GM18873 (cell line): ENCODE measurements at regions not wholly inside any gene's neighbourhood (a gene's known extent, or its start where the extent isn't known, plus 50 kb on each side); places are given as distances from the start of the nearest gene placed in this dataset.

Experiments used
- ATAC-seq: cut with Tn5 transposase; IDR thresholded peaks from one replicate; pipeline ENCODE4 v1.9.1; 2021; ENCODE audit warnings: mild to moderate bottlenecking, moderate library complexity, moderate number of reproducible peaks; ENCODE audit not compliant: unreplicated experiment, low FRiP score

DNA sequence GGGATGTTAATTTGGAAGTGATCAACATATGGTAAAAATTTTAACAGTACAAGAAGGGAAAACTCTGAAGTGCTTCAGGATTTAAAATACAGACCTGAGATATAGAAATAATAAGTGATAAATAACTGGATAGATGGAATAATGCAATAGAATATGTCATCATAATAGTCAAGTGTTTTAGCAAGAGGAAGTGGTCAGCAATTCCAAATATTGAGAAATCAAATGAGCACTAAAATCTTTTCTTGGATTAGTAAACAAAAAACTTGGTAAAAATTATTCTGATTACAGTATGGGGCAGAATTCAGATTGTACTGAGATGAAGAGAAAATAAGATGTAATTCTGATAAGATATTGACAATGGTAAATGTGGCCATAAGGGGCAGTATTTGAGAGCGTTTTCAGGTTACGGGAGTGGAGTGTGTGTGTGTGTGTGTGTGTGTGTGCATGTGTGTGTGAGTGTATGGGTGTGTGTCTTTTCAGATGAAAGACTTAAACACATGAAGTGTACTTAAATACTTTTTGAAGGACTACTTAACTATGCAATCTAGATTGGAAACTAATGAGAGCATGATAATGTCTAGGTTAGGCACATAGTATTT, 217.9 kb upstream of the ITGA4 start:
- no peak for ATAC-seq

DNA sequence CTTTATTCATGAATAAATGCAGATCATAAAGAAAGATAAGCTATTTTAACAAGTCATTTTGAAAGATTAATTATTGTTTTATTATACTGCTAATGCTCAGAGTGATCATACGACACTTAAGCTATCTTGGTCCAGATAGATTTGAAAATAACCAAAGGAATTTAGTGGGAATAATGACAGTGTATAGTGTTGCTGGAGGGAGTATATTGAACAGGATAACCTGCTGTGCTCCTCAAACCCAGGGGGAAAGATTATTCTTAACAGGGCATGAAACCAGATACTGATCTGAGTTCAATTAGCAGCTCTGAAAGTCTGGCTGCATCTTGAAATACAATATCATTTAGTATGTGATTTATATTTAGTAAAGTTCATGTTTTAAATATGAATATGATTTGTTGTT, 216.3 kb upstream of the ITGA4 start:
- ATAC-seq: no peak

DNA sequence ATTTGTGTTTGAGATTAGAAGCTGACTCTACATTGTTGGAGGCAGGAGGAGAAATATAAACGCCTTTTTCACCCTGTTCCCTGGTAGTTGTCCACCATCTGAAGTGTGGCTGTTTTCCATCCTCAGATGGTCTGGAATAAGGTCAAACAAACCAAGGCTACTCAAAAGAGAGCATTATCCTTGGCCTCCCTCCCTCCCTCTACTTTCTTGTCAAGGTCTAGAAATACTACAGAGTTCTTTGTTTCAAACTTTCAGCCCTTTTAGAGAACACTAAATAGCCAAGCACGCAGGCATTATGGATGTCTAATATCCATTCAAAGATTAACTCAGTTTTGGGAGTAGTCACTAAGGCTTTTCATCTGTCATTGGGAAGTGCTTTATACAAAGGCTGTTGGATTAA, 215.8 kb upstream of the ITGA4 start:
- ATAC-seq: no peak

- peak; percentile 91 for ATAC-seq
Observed at GRCh38 chr2:181241797-181242196, 215.4 kb upstream of the ITGA4 start.

- ATAC-seq: no peak
Observed at GRCh38 chr2:181242262-181242661, 214.9 kb upstream of the ITGA4 start.

DNA sequence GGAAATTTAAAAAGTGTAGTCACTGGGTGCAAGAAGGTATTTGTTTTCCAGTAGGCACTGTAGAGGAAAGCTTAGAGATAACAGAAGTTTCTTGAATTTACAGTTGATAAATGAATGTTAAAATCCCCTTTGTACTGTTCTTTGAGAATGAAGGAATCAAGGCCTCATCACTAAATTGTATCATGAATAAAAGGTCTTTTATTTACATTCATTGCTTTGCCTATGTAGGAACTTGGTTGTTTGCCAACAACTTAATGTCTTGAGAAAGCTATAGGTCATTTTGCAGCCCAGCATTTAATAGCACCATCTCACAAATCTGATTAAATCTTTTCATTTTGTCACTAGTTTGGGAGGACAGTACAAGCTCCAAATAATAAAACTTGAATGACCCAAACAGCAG, 213.9 kb upstream of the ITGA4 start:
- no peak for ATAC-seq

DNA sequence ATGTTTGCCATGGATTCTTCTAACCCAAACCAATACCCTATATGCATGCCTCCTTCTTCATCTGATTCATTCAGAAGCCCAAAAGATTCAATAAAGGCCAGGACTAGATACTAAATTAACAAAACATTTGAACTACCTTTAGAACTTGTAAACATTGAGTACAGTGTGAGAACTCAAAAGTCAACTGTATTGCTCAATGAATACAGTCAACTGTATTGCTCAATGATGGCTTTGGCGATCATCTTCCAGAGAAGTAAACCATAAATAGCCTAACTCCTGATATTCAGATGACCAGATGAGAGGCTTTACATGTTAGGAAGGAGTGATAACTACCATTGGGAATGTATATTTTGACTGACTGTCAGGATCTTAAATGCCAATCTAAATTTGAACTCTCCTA, 206.5 kb upstream of the ITGA4 start:
- no peak for ATAC-seq

GRCh38 chr2:181252262-181253148, 204.7 kb upstream of the ITGA4 start:
- ATAC-seq: no peak

DNA sequence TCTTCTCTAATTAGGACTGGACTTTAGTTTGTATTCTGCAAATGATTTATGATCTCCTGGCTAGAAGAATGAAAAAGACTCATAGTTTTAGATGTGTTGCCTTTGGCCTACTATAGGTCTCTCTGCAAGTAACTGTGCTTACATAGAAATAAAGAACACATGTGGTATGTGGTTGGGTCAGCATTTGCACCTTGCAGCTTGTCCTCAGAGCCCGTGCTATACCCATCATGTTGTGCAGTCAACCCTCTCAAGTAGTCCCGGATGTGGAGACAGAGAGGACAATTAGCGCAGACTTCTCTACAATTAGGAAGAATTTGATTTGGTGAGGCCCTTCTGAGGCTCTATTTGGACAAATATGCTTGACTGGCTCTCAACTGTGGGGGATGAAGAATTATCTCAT, 203.7 kb upstream of the ITGA4 start:
- no peak for ATAC-seq

GRCh38 chr2:181255651-181256050, 201.5 kb upstream of the ITGA4 start:
- no peak for ATAC-seq

DNA sequence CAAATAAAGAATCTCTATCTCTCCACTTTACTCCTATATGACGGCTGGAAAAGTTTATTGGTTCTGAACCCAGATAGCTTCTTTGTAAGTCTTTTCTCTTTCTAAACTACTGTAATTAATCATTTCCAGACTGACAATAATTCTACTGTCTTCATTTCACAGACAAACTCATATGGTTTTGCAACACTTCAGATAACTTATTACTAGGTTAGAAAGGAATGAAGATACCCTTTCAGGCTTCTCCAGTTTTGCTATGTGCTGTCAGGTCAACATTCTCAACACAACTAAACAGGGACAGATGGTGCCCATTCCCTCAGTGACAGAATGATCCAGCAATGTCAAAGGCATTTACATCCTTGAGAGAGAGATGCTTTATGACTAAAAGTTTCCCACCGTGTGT, 198.5 kb upstream of the ITGA4 start:
- no peak for ATAC-seq

DNA sequence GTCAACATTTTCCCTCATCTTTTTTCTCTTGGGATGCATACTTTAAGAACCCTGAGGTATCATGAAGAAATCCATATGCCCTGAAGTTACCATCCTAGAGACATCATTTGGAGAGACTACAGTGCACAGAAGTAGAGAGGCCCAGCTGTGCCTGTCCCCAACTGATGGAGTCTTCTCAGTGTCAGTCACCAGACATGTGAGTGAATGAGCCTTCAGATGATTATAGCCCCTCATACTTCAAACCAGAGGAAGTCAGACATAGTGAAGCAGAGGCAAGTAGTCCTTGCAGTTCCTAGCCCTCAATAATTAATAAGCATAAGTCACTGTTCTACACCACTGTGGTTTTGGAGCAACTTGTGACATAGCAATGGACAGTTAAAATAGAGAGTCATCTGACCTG, 194.4 kb upstream of the ITGA4 start:
- ATAC-seq: no peak

DNA sequence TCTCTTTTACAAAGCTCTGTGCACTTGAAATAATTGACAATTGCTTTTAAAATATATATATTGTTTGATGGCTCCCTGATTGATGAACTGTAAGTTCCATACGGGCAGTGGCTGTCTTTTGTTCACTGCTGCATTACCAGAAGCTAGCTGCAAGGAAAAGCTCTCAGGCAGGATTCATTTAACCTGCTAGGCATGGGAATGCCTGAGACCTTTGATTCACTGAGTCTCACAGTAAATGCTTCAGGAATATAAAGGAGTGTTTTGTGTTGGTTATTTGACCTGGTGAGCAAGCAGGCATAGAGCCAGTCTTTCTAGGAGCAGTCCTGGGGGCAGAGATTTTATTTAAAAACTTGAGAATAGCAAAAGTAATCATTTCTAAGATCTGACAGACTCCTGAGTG, 193.2 kb upstream of the ITGA4 start:
- ATAC-seq: no peak

DNA sequence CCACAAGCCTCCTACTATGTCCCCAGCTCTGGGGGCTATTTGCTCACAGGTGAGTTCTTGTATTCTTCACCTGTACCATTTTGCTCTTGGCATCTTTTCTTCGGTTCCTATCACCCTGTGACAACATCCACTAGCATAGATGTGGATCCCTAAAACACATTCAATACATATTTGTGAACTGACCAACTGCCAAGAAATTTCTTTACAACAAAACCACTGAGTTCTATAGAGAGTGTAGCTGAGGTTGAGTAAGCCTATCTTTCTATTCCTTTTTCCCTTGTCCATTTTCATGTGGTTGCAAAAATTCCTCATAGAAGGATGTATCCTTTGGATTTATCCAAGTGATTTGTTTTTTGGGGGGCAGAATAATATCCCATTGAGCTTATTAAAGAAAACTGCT, 192.7 kb upstream of the ITGA4 start:
- no peak for ATAC-seq

GRCh38 chr2:181266614-181267013, 190.6 kb upstream of the ITGA4 start:
- ATAC-seq: no peak

DNA sequence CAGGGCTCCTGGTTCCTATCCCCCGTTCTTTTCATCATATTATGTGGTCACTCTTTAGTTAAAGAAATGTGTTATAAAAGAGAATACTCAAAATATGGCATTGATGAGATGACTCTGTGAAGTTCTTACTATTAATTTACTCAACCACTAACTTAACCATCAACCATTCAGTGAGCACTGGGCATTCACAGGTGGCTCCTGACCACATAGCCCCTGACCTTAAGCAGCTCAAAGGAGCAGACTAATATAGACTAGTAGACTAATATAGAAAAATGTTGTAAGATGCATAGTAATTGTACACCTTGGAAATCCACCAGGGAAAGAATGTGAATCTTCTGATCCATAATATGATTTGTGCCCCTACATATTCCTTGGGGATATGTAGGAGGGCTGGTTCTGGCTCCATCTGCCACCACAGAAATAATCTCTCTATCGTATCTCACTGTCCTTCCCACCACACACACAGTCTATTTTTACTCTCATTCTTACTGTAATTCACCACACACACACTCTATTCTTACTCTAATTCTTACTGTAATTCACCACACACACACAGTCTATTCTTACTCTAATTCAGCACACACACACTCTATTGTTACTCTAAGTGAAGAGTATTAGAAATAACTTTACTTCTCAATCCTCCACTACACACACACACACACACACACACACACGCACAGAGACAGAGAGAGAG, 188.9 kb upstream of the ITGA4 start:
- ATAC-seq: peak; percentile 69

DNA sequence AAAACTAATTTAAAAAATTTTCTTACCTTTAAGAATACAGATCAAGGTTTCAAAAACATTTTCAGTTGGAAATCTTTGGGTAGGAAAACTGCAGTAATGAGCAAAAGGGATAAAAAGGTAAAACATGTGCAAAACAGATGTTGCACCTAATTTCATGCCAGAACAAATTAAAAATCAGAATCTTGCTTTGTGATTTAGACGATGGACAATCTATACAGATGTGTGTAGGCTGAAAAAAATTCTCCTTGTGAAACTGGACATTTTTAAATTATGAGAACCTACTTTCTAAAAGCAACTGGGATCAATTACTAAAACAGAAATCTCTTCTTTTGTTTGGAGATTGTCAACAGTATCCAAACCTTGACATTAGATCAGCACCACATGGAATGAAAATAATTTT, 183.2 kb upstream of the ITGA4 start:
- ATAC-seq: no peak

DNA sequence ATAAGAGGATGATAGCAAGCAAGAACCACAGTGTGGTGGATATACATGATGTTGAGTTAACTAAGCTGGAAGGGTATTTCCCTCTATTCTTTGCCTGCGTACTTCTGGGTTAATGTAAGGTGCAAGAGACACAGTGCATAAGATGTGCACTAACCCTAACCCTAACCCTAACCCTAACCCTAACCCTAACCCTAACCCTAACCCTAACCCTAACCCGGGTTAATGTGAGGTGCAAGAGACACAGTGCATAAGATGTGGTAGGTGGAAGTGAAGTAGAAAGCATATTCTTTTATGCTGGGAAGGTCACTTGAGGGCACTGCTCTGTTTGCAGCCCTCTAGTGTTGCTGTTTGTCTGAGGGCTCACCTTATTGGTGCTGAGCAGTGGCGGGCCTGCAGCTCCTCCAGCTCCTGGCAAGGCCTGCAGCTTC, 181.5 kb upstream of the ITGA4 start:
- ATAC-seq: no peak

DNA sequence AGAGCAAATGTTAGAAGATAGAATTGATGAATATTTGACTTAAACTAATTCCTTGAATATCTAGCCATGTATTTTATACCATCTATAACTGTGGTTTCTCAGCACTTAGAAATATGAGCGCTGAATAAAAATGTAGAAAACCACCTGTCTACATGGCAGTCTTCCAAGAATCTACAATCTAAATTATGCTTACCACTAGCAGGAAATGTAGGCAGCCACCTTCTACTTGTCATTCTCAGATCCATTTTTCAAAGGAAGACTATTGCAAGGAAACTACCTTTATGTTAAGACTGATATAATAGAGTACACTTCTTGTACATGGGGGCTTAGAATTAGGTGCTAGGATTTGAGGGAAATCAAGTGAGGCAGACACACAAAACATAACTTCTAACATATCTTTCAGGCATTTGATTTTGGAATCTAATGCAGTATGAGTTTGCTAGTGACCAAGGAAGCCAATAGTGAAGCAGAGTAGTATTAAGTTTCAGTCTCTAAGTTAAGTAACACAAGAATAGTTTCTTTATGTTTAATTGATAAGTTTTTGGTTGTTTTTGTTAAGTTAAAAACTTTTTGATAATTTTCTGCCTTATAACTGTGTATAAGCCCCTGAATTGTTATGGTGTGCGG, 175.9 kb upstream of the ITGA4 start:
- ATAC-seq: no peak

- ATAC-seq: no peak
Observed at GRCh38 chr2:181285116-181285515, 172.1 kb upstream of the ITGA4 start.

DNA sequence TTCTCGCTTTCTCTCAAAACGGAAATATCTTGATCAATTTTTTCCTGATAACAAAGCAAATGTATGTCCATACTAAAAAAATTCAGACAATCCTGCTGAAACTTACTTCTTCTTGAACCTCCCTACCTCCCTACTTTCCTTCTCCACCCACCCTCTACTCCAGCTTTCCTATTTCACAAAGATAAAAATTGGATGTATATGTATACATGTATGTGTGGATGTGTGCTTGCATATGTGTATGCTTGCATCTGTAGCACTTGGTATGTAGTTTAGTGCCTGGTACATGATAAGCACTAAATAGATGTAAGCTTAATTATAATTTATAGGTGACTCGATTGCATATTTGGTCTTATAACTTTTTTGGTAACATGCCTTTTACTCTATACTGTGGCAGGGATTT, 167.5 kb upstream of the ITGA4 start:
- ATAC-seq: no peak
